ENCODE measurements at regions not wholly inside any gene's neighbourhood (a gene's known extent, or its start where the extent isn't known, plus 50 kb on each side); places are given as distances from the start of the nearest gene placed in this dataset.

DNA sequence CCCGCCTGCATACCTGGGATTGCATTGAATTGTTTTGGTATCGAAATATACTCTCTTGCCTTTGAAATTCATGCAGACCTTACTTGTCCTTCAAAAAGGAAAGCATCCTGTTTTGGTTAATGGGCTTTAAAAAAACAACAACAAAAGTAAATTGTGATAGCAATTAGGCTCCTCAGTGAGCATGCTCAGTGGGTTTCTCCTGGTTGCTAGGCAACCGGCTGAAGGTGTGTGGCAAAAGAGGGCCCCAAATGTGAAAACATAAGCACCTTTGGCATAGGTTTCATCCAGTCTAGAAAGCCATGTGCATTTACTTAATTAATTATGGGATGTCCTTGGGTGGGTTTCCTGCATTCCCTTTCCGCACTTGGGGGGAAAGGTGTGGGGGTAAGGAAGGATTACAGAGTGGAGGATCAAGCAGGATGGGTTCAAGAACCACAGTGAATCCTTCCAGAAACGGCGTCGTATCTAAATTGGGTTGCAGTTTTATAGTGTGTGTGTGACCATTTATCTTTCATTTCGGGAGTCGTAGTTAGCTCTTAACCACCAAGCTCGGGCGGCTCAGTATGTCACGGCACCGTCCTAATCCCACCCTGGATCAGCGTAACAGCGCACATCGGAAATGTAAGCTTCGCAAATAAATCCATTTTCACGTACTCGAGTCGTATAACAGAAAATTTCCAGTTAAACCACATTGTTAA lies 274.9 kb upstream of the TCF4 start:
- DNase-seq (ENCODE audit: low read depth in 6 of 9, low spot score in 9 of 9) = peak in 1 of 9 donors; percentile 37
- Histone ChIP-seq H3K4me3 (ENCODE audit: low read length in 2 of 2) (no peak overlapping the region), H3K27me3 (ENCODE audit: control insufficient read depth in 2 of 2, insufficient read depth in 1 of 2, low read length in 1 of 2) (no peaks in the 10 kb centered on the region), H3K36me3 (ENCODE audit: control insufficient read depth in 2 of 2, insufficient read depth in 2 of 2, low read length in 1 of 2) (no peaks in the 10 kb centered on the region), H3K4me1 (ENCODE audit: control insufficient read depth in 2 of 2, insufficient read depth in 2 of 2, low read length in 2 of 2) (peaks cover 0 to 23% of the 10 kb centered on the region in 2 donors), H3K27ac (ENCODE audit: low read depth in 1 of 2, low read length in 1 of 2) (peak overlapping the region in 1 of 2 donors; percentile 53), H3K9me3 (ENCODE audit: control insufficient read depth in 2 of 2, insufficient read depth in 1 of 2, low read length in 1 of 2) (peaks cover 0 to 3% of the 10 kb centered on the region in 2 donors)
- WGBS = 97% methylated on average over 20 of the region's 20 CpGs

DNA sequence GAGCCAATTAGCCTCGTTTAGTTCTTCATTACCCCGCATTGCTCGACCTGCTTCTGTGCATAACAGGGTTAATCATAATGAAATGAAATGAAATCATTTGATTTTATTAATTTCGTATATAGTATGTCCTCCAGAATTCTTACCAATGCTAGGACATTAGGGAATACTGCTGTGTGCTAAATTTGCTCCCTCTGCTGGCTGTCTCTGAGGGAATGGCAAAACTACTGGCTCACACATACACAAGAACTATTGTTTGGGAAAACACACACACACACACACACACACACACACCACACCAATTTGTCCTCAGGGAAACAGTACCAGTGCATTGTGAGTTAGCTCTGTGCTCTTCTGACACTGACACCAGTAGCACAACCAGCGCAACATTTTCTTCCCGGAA lies 273.3 kb upstream of the TCF4 start:
- WGBS = 92% methylated on average over 6 of the region's 6 CpGs
- Histone ChIP-seq H3K9me3 (ENCODE audit: control insufficient read depth in 2 of 2, insufficient read depth in 1 of 2, low read length in 1 of 2) (peaks cover 0 to 3% of the 10 kb centered on the region in 2 donors), H3K4me1 (ENCODE audit: control insufficient read depth in 2 of 2, insufficient read depth in 2 of 2, low read length in 2 of 2) (peaks cover 0 to 26% of the 10 kb centered on the region in 2 donors), H3K4me3 (ENCODE audit: low read length in 2 of 2) (no peak overlapping the region), H3K36me3 (ENCODE audit: control insufficient read depth in 2 of 2, insufficient read depth in 2 of 2, low read length in 1 of 2) (no peaks in the 10 kb centered on the region), H3K27ac (ENCODE audit: low read depth in 1 of 2, low read length in 1 of 2) (no peak overlapping the region), H3K27me3 (ENCODE audit: control insufficient read depth in 2 of 2, insufficient read depth in 1 of 2, low read length in 1 of 2) (no peaks in the 10 kb centered on the region)
- no peak for DNase-seq (ENCODE audit: low read depth in 6 of 9, low spot score in 9 of 9)

- Histone ChIP-seq H3K27me3 (ENCODE audit: control insufficient read depth in 2 of 2, insufficient read depth in 1 of 2, low read length in 1 of 2) (no peaks in the 10 kb centered on the region), H3K9me3 (ENCODE audit: control insufficient read depth in 2 of 2, insufficient read depth in 1 of 2, low read length in 1 of 2) (peaks cover 0 to 3% of the 10 kb centered on the region in 2 donors), H3K27ac (ENCODE audit: low read depth in 1 of 2, low read length in 1 of 2) (no peak overlapping the region), H3K4me3 (ENCODE audit: low read length in 2 of 2) (no peak overlapping the region), H3K4me1 (ENCODE audit: control insufficient read depth in 2 of 2, insufficient read depth in 2 of 2, low read length in 2 of 2) (peaks cover 0 to 24% of the 10 kb centered on the region in 2 donors), H3K36me3 (ENCODE audit: control insufficient read depth in 2 of 2, insufficient read depth in 2 of 2, low read length in 1 of 2) (no peaks in the 10 kb centered on the region)
- WGBS = 88% methylated on average over 17 of the region's 17 CpGs
- no peak for DNase-seq (ENCODE audit: low read depth in 6 of 9, low spot score in 9 of 9)
These were observed 270.9 kb upstream of the TCF4 start for GRCh38 chr18:55858661-55859515.

DNA sequence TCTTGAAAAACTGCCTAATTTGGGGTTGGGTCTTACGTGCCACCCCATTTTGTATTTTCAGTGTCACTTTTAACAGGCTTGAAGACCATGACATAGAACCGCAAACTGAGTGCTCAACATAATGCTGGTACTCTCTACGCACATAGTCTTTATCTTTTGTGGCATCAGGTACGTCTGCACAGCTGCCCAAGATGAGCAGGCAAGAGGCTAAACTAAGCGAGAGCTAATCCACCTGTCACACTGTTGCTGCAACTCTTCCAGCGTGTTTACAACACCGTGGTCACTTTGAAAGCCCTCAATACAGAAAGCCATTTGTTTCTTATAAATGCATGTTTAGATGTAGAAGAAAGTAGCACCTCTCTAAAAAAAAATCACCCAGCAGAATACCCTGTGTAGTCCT lies 270.0 kb upstream of the TCF4 start:
- DNase-seq (ENCODE audit: low read depth in 6 of 9, low spot score in 9 of 9) = peak in 2 of 9 donors; percentile 14 to 56
- Histone ChIP-seq H3K27me3 (ENCODE audit: control insufficient read depth in 2 of 2, insufficient read depth in 1 of 2, low read length in 1 of 2) (no peaks in the 10 kb centered on the region), H3K9me3 (ENCODE audit: control insufficient read depth in 2 of 2, insufficient read depth in 1 of 2, low read length in 1 of 2) (peaks cover 0 to 1% of the 10 kb centered on the region in 2 donors), H3K4me3 (ENCODE audit: low read length in 2 of 2) (no peak overlapping the region), H3K36me3 (ENCODE audit: control insufficient read depth in 2 of 2, insufficient read depth in 2 of 2, low read length in 1 of 2) (no peaks in the 10 kb centered on the region), H3K27ac (ENCODE audit: low read depth in 1 of 2, low read length in 1 of 2) (peak overlapping the region in 1 of 2 donors; percentile 1), H3K4me1 (ENCODE audit: control insufficient read depth in 2 of 2, insufficient read depth in 2 of 2, low read length in 2 of 2) (peaks cover 0 to 15% of the 10 kb centered on the region in 2 donors)
- 57% methylated on average over 7 of the region's 7 CpGs for WGBS

DNA sequence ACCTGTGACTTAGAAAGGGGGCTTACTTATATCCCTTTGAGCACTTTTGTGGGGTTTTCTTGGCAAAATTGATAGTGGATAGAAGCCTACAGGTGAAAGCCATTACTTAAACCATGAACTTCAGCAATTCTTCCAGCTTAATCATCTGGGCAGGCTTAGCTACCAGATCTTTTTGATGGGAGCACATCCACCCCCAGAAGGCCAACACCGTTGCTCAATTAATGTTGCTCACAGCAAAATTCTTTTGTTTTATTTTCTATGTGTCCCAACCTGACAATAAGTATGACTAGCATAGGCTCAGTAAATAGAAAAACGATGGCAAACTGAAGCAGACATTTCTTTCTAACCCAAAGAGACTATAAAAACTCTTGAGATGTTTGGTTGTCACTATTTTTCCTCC lies 269.4 kb upstream of the TCF4 start:
- Histone ChIP-seq H3K9me3 (ENCODE audit: control insufficient read depth in 2 of 2, insufficient read depth in 1 of 2, low read length in 1 of 2) (no peaks in the 10 kb centered on the region), H3K27me3 (ENCODE audit: control insufficient read depth in 2 of 2, insufficient read depth in 1 of 2, low read length in 1 of 2) (no peaks in the 10 kb centered on the region), H3K4me3 (ENCODE audit: low read length in 2 of 2) (no peak overlapping the region), H3K4me1 (ENCODE audit: control insufficient read depth in 2 of 2, insufficient read depth in 2 of 2, low read length in 2 of 2) (peaks cover 0 to 12% of the 10 kb centered on the region in 2 donors), H3K27ac (ENCODE audit: low read depth in 1 of 2, low read length in 1 of 2) (no peak overlapping the region), H3K36me3 (ENCODE audit: control insufficient read depth in 2 of 2, insufficient read depth in 2 of 2, low read length in 1 of 2) (no peaks in the 10 kb centered on the region)
- DNase-seq (ENCODE audit: low read depth in 6 of 9, low spot score in 9 of 9) = no peak
- WGBS = 95% methylated on average over 2 of the region's 2 CpGs

- Histone ChIP-seq H3K27me3 (ENCODE audit: control insufficient read depth in 2 of 2, insufficient read depth in 1 of 2, low read length in 1 of 2) (no peaks in the 10 kb centered on the region), H3K36me3 (ENCODE audit: control insufficient read depth in 2 of 2, insufficient read depth in 2 of 2, low read length in 1 of 2) (no peaks in the 10 kb centered on the region), H3K27ac (ENCODE audit: low read depth in 1 of 2, low read length in 1 of 2) (no peak overlapping the region), H3K4me1 (ENCODE audit: control insufficient read depth in 2 of 2, insufficient read depth in 2 of 2, low read length in 2 of 2) (peaks cover 0 to 12% of the 10 kb centered on the region in 2 donors), H3K9me3 (ENCODE audit: control insufficient read depth in 2 of 2, insufficient read depth in 1 of 2, low read length in 1 of 2) (no peaks in the 10 kb centered on the region), H3K4me3 (ENCODE audit: low read length in 2 of 2) (no peak overlapping the region)
- DNase-seq (ENCODE audit: low read depth in 6 of 9, low spot score in 9 of 9) = no peak
These were observed 268.7 kb upstream of the TCF4 start for GRCh38 chr18:55856679-55857078.

- peaks cover 0 to 12% of the 10 kb centered on the region in 2 donors for H3K4me1 ChIP-seq (ENCODE audit: control insufficient read depth in 2 of 2, insufficient read depth in 2 of 2, low read length in 2 of 2)
- H3K9me3 ChIP-seq (ENCODE audit: control insufficient read depth in 2 of 2, insufficient read depth in 1 of 2, low read length in 1 of 2) = no peaks in the 10 kb centered on the region
- no peak for DNase-seq (ENCODE audit: low read depth in 6 of 9, low spot score in 9 of 9)
- no peak overlapping the region for H3K27ac ChIP-seq (ENCODE audit: low read depth in 1 of 2, low read length in 1 of 2)
- no peak overlapping the region for H3K4me3 ChIP-seq (ENCODE audit: low read length in 2 of 2)
- 91% methylated on average over 2 of the region's 2 CpGs for WGBS
- no peaks in the 10 kb centered on the region for H3K36me3 ChIP-seq (ENCODE audit: control insufficient read depth in 2 of 2, insufficient read depth in 2 of 2, low read length in 1 of 2)
- H3K27me3 ChIP-seq (ENCODE audit: control insufficient read depth in 2 of 2, insufficient read depth in 1 of 2, low read length in 1 of 2) = no peaks in the 10 kb centered on the region
These were observed 268.2 kb upstream of the TCF4 start for GRCh38 chr18:55856229-55856628.

GRCh38 chr18:55853268-55853667 lies 265.3 kb upstream of the TCF4 start:
- Histone ChIP-seq H3K36me3 (ENCODE audit: control insufficient read depth in 2 of 2, insufficient read depth in 2 of 2, low read length in 1 of 2) (no peaks in the 10 kb centered on the region), H3K4me3 (ENCODE audit: low read length in 2 of 2) (no peak overlapping the region), H3K9me3 (ENCODE audit: control insufficient read depth in 2 of 2, insufficient read depth in 1 of 2, low read length in 1 of 2) (no peaks in the 10 kb centered on the region), H3K27ac (ENCODE audit: low read depth in 1 of 2, low read length in 1 of 2) (no peak overlapping the region), H3K4me1 (ENCODE audit: control insufficient read depth in 2 of 2, insufficient read depth in 2 of 2, low read length in 2 of 2) (peaks cover 0 to 7% of the 10 kb centered on the region in 2 donors), H3K27me3 (ENCODE audit: control insufficient read depth in 2 of 2, insufficient read depth in 1 of 2, low read length in 1 of 2) (no peaks in the 10 kb centered on the region)
- WGBS = 98% methylated on average over 3 of the region's 3 CpGs
- no peak for DNase-seq (ENCODE audit: low read depth in 6 of 9, low spot score in 9 of 9)

DNA sequence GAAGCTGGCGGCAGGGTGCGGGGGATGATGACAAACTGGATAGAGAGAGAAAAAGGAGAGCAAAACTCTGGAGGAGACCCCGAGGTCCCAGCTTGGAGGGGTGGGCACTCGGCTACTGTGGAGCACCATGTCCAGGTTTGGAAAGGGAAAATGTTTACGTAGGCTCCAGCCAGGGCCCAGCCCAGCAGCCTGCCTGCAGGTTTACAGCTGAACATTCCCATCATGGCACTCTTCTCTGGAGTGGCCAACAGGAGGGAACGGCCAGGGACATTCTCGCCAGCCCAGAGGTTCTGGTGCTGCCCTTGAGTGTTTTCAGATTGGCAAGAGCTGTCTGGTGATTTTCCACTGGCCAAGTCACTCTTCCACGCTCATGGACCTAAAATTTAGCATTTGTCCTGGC lies 262.9 kb upstream of the TCF4 start:
- Histone ChIP-seq H3K27me3 (ENCODE audit: control insufficient read depth in 2 of 2, insufficient read depth in 1 of 2, low read length in 1 of 2) (no peaks in the 10 kb centered on the region), H3K4me1 (ENCODE audit: control insufficient read depth in 2 of 2, insufficient read depth in 2 of 2, low read length in 2 of 2) (no peaks in the 10 kb centered on the region), H3K9me3 (ENCODE audit: control insufficient read depth in 2 of 2, insufficient read depth in 1 of 2, low read length in 1 of 2) (no peaks in the 10 kb centered on the region), H3K27ac (ENCODE audit: low read depth in 1 of 2, low read length in 1 of 2) (no peak overlapping the region), H3K36me3 (ENCODE audit: control insufficient read depth in 2 of 2, insufficient read depth in 2 of 2, low read length in 1 of 2) (no peaks in the 10 kb centered on the region), H3K4me3 (ENCODE audit: low read length in 2 of 2) (no peak overlapping the region)
- DNase-seq (ENCODE audit: low read depth in 6 of 9, low spot score in 9 of 9) = no peak
- 97% methylated on average over 8 of the region's 8 CpGs for WGBS
